Effector memory CD8-positive, alpha-beta T cell (primary cell): ENCODE measurements at regions not wholly inside any gene's neighbourhood (a gene's known extent, or its start where the extent isn't known, plus 50 kb on each side); places are given as distances from the start of the nearest gene placed in this dataset.

ENCODE experiments used
- ATAC-seq: fragments of 150-1000 bp; cut with Tn5 transposase; replicated peaks from 2 replicates; pipeline ENCODE4 v1.10.0; 2021; ENCODE audit warnings: mild to moderate bottlenecking, moderate library complexity
- DNase-seq, 3 experiments: peaks; one replicate each; pipeline ENCODE4 v3.0.0; 2021
- H3K27ac Mint-ChIP-seq, 2 donors: one replicate each; pipeline ENCODE4 v1.8.0; 2022; ENCODE audit warnings: mild to moderate bottlenecking in 2 of 2, mixed read lengths in 2 of 2, moderate library complexity in 2 of 2
- H3K27me3 Mint-ChIP-seq, 2 donors: one replicate each; pipeline ENCODE4 v1.8.0; 2022; ENCODE audit warnings: mixed read lengths in 2 of 2
- H3K36me3 Mint-ChIP-seq: one replicate; pipeline ENCODE4 v1.8.0; 2022; ENCODE audit warnings: mild to moderate bottlenecking, moderate library complexity, mixed read lengths; ENCODE audit not compliant: insufficient read depth
- H3K4me1 Mint-ChIP-seq, 2 donors: one replicate each; pipeline ENCODE4 v1.8.0; 2022; ENCODE audit warnings: low read depth in 2 of 2, mixed read lengths in 2 of 2
- H3K4me3 Mint-ChIP-seq, 2 donors: one replicate each; pipeline ENCODE4 v1.8.0; 2022; ENCODE audit warnings: mild to moderate bottlenecking in 2 of 2, mixed read lengths in 2 of 2, moderate library complexity in 2 of 2
- H3K9me3 Mint-ChIP-seq, 2 donors: one replicate each; pipeline ENCODE4 v1.8.0; 2022; ENCODE audit warnings: mixed read lengths in 2 of 2

GRCh38 chr6:145118224-145118623, 617.1 kb downstream of the EPM2A start:
- no peaks in the 10 kb centered on the region for H3K36me3 Mint-ChIP-seq
- no peaks in the 10 kb centered on the region for H3K27me3 Mint-ChIP-seq
- DNase-seq: no peak
- no peak overlapping the region for H3K4me3 Mint-ChIP-seq
- H3K9me3 Mint-ChIP-seq: no peaks in the 10 kb centered on the region
- ATAC-seq: no peak
- H3K4me1 Mint-ChIP-seq: no peaks in the 10 kb centered on the region
- no peak overlapping the region for H3K27ac Mint-ChIP-seq

- no peaks in the 10 kb centered on the region for H3K4me1 Mint-ChIP-seq
- no peak overlapping the region for H3K27ac Mint-ChIP-seq
- H3K36me3 Mint-ChIP-seq: no peaks in the 10 kb centered on the region
- H3K9me3 Mint-ChIP-seq: no peaks in the 10 kb centered on the region
- no peak for ATAC-seq
- H3K4me3 Mint-ChIP-seq: no peak overlapping the region
- DNase-seq: no peak
- peaks cover 0 to 6% of the 10 kb centered on the region in 2 donors for H3K27me3 Mint-ChIP-seq
Observed at GRCh38 chr6:145119081-145119480, 616.2 kb downstream of the EPM2A start.

GRCh38 chr6:145132709-145133108, 602.6 kb downstream of the EPM2A start:
- no peak for ATAC-seq
- DNase-seq: no peak
- Mint-ChIP-seq H3K27ac (no peak overlapping the region), H3K27me3 (peaks cover 23 to 27% of the 10 kb centered on the region in 2 donors), H3K4me1 (no peaks in the 10 kb centered on the region), H3K9me3 (no peaks in the 10 kb centered on the region), H3K36me3 (no peaks in the 10 kb centered on the region), H3K4me3 (no peak overlapping the region)

- Mint-ChIP-seq H3K9me3 (no peaks in the 10 kb centered on the region), H3K27me3 (peaks cover 38 to 39% of the 10 kb centered on the region in 2 donors), H3K4me1 (no peaks in the 10 kb centered on the region), H3K4me3 (no peak overlapping the region), H3K36me3 (no peaks in the 10 kb centered on the region), H3K27ac (no peak overlapping the region)
- ATAC-seq: no peak
- DNase-seq: no peak
Observed at GRCh38 chr6:145135702-145136101, 599.6 kb downstream of the EPM2A start.

GRCh38 chr6:145137425-145137824, 597.9 kb downstream of the EPM2A start:
- DNase-seq (no peak), ATAC-seq (no peak)
- peaks cover 38 to 39% of the 10 kb centered on the region in 2 donors for H3K27me3 Mint-ChIP-seq
- H3K36me3 Mint-ChIP-seq: no peaks in the 10 kb centered on the region
- H3K4me1 Mint-ChIP-seq: no peaks in the 10 kb centered on the region
- H3K27ac Mint-ChIP-seq: no peak overlapping the region
- no peaks in the 10 kb centered on the region for H3K9me3 Mint-ChIP-seq
- H3K4me3 Mint-ChIP-seq: no peak overlapping the region

GRCh38 chr6:145138469-145139139, 596.7 kb downstream of the EPM2A start:
- Mint-ChIP-seq H3K36me3 (no peaks in the 10 kb centered on the region), H3K27me3 (peaks cover 30 to 36% of the 10 kb centered on the region in 2 donors), H3K9me3 (no peaks in the 10 kb centered on the region), H3K27ac (no peak overlapping the region), H3K4me3 (no peak overlapping the region), H3K4me1 (no peaks in the 10 kb centered on the region)
- no peak for ATAC-seq
- DNase-seq: no peak

- ATAC-seq (no peak), DNase-seq (no peak)
- peaks cover 26 to 32% of the 10 kb centered on the region in 2 donors for H3K27me3 Mint-ChIP-seq
- no peak overlapping the region for H3K27ac Mint-ChIP-seq
- no peak overlapping the region for H3K4me3 Mint-ChIP-seq
- no peaks in the 10 kb centered on the region for H3K36me3 Mint-ChIP-seq
- H3K4me1 Mint-ChIP-seq: no peaks in the 10 kb centered on the region
- no peaks in the 10 kb centered on the region for H3K9me3 Mint-ChIP-seq
Observed at GRCh38 chr6:145139140-145139850, 596.0 kb downstream of the EPM2A start.

GRCh38 chr6:145139895-145140294, 595.4 kb downstream of the EPM2A start:
- Mint-ChIP-seq H3K36me3 (no peaks in the 10 kb centered on the region), H3K27ac (no peak overlapping the region), H3K4me1 (no peaks in the 10 kb centered on the region), H3K27me3 (peaks cover 26% of the 10 kb centered on the region in 2 donors), H3K4me3 (no peak overlapping the region), H3K9me3 (no peaks in the 10 kb centered on the region)
- ATAC-seq (no peak), DNase-seq (no peak)

- Mint-ChIP-seq H3K4me3 (no peak overlapping the region), H3K36me3 (no peaks in the 10 kb centered on the region), H3K27me3 (peaks cover 15 to 38% of the 10 kb centered on the region in 2 donors), H3K4me1 (no peaks in the 10 kb centered on the region), H3K27ac (no peak overlapping the region), H3K9me3 (no peaks in the 10 kb centered on the region)
- ATAC-seq (no peak), DNase-seq (no peak)
Observed at GRCh38 chr6:145141572-145141971, 593.7 kb downstream of the EPM2A start.

- no peaks in the 10 kb centered on the region for H3K9me3 Mint-ChIP-seq
Observed at GRCh38 chr6:145142958-145143357, 592.4 kb downstream of the EPM2A start.

GRCh38 chr6:145143379-145143778, 591.9 kb downstream of the EPM2A start:
- H3K4me1 Mint-ChIP-seq: no peaks in the 10 kb centered on the region
- H3K27me3 Mint-ChIP-seq: peaks cover 7 to 22% of the 10 kb centered on the region in 2 donors
- ATAC-seq: no peak
- no peak for DNase-seq
- no peak overlapping the region for H3K27ac Mint-ChIP-seq
- H3K36me3 Mint-ChIP-seq: no peaks in the 10 kb centered on the region
- no peaks in the 10 kb centered on the region for H3K9me3 Mint-ChIP-seq
- no peak overlapping the region for H3K4me3 Mint-ChIP-seq

More at GRCh38 chr6:145142958-145143357, 592.4 kb downstream of the EPM2A start:
- no peak overlapping the region for H3K27ac Mint-ChIP-seq
- no peaks in the 10 kb centered on the region for H3K36me3 Mint-ChIP-seq
- no peak for DNase-seq
- no peak for ATAC-seq
- peaks cover 9 to 26% of the 10 kb centered on the region in 2 donors for H3K27me3 Mint-ChIP-seq
- H3K4me1 Mint-ChIP-seq: no peaks in the 10 kb centered on the region
- H3K4me3 Mint-ChIP-seq: no peak overlapping the region

GRCh38 chr6:145147559-145147958, 587.8 kb downstream of the EPM2A start:
- ATAC-seq (no peak), DNase-seq (no peak)
- Mint-ChIP-seq H3K27ac (no peak overlapping the region), H3K9me3 (no peaks in the 10 kb centered on the region), H3K36me3 (no peaks in the 10 kb centered on the region), H3K27me3 (peaks cover 0 to 22% of the 10 kb centered on the region in 2 donors), H3K4me1 (peaks cover 0 to 3% of the 10 kb centered on the region in 2 donors), H3K4me3 (no peak overlapping the region)

GRCh38 chr6:145147981-145148749, 587.2 kb downstream of the EPM2A start:
- H3K4me3 Mint-ChIP-seq: no peak overlapping the region
- DNase-seq: no peak
- H3K9me3 Mint-ChIP-seq: no peaks in the 10 kb centered on the region
- H3K4me1 Mint-ChIP-seq: peaks cover 0 to 3% of the 10 kb centered on the region in 2 donors
- H3K27ac Mint-ChIP-seq: no peak overlapping the region
- H3K27me3 Mint-ChIP-seq: peaks cover 0 to 22% of the 10 kb centered on the region in 2 donors
- peak; percentile 12 for ATAC-seq
- H3K36me3 Mint-ChIP-seq: no peaks in the 10 kb centered on the region
